ENCODE measurements at regions not wholly inside any gene's neighbourhood (a gene's known extent, or its start where the extent isn't known, plus 50 kb on each side); places are given as distances from the start of the nearest gene placed in this dataset.

DNA sequence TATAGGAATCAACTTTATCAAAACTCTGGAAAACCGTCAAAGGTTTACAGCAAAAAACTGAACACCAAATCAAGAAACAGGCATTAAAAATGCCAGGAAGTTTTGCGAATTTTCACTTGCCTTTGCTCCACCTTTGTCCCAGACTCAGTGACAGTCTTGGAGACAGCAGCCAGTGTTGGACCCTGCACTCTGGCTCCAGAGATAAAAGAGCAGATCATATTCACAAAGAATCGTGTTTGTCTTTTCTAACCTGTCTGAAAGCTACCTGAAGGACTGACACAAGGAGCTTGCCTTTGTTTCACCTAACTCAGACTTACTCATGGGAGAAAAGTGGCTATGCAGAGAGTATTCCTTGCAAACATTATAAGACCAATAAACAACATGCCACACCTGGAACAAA, 74.0 kb upstream of the TCF12 start:
- TF ChIP-seq, protein P1, sequence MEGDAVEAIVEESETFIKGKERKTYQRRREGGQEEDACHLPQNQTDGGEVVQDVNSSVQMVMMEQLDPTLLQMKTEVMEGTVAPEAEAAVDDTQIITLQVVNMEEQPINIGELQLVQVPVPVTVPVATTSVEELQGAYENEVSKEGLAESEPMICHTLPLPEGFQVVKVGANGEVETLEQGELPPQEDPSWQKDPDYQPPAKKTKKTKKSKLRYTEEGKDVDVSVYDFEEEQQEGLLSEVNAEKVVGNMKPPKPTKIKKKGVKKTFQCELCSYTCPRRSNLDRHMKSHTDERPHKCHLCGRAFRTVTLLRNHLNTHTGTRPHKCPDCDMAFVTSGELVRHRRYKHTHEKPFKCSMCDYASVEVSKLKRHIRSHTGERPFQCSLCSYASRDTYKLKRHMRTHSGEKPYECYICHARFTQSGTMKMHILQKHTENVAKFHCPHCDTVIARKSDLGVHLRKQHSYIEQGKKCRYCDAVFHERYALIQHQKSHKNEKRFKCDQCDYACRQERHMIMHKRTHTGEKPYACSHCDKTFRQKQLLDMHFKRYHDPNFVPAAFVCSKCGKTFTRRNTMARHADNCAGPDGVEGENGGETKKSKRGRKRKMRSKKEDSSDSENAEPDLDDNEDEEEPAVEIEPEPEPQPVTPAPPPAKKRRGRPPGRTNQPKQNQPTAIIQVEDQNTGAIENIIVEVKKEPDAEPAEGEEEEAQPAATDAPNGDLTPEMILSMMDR (IDR thresholded peaks at IDR 0.05) = no peak
- TF ChIP-seq POLR2A (IDR thresholded peaks at IDR 0.05) = no peak
